DMS53 treated with DMSO at 0.1 percent for 48 hours (cell line): ENCODE measurements at regions not wholly inside any gene's neighbourhood (a gene's known extent, or its start where the extent isn't known, plus 50 kb on each side); places are given as distances from the start of the nearest gene placed in this dataset.

Source experiments
- DNase-seq: peaks from one replicate; lab custom pipeline; 2025; ENCODE audit not compliant: unreplicated experiment; lab: John Stamatoyannopoulos, UW

DNA sequence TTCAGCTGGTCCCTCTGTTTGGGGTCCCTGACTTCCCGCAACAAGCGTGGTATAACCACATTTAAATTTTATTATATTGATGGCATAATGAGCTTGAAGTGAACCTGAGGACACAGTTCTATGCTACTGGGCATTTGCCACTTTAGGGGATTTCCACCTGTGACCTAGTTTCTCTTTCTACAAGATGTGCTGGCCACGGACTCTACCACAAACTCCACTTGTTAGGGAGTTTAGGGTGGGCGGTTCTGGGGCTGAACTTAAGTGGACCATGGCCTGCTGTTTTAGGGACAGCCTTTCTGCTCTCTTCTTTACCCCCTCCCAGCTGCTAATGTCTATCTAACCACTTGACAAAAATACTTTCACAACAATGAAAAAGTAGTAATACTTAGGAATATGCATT, 1199.1 kb downstream of the SI start:
- no peak for DNase-seq

DNA sequence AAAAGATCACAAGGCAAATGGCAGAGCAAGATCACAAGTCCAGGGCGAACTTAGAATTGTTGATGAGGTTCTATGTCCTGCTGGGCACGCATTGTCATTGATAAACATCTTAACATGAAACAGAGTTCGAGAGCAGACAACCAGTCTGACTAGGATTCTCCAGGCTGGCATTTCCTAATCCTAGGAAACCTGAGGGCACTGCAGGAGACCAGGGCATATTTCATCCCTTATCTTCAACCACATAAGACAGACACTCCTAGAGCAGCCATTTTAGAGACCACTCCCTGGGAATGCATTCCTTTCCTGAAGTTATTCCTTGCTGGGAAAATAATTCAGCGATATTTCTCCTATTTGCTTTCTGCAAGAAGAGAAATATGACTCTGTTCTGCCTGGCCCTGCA, 1199.9 kb downstream of the SI start:
- no peak for DNase-seq

DNA sequence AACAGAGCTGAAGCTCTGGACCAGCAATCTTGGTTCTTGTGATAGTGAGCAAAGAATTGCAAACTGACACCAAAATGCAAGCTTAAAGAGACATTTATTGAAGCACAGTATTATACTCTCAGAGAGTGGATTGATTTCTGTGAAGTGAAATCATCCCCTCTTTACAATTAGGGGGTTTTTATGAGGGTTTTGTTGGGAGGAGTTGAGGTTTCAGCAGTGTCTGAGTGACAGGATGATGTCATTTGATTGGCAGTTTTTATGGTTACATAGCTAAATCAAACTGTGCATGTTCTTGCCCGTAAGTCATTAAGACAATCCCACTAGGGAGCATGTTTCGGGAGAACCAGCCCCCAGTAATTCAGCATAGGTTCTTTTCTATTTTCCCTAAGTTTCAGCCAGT, 1200.5 kb downstream of the SI start:
- no peak for DNase-seq

DNA sequence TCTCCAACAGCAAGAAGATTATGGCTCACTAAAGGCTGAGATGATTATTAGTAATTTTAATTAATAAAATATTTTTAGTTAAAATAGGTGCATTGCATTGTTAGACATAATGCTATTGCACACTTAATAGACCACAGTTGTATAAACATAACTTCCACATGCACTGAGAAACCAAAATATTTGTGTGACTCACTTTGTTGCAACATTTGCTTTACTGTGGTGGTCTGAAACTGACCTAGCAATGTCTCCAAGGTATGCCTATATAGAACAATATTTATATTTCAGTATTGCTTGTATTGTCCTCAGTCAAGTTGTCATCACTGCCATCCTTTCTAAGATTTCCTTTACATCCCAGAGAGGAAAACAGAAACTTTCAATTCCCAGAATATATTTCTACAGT, 1215.2 kb downstream of the SI start:
- DNase-seq: no peak

DNA sequence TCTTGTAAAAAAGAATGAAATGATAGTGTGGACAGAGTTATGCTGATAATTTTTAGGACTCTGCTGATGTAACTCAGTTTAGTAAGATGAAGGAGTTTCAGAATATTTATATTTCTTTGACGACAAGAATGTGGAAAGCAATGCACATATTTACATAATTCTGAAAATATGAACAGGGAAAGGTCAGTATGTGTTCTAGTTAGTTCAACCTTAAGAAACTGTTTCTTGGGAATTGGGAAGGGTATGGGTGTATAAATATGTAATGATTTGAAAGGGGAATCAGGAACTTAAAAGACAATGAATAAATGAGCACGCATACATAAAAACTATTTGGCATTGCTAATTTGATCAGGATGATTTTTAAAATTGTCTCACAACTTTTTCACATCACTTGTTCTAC, 1226.1 kb downstream of the SI start:
- no peak for DNase-seq

DNA sequence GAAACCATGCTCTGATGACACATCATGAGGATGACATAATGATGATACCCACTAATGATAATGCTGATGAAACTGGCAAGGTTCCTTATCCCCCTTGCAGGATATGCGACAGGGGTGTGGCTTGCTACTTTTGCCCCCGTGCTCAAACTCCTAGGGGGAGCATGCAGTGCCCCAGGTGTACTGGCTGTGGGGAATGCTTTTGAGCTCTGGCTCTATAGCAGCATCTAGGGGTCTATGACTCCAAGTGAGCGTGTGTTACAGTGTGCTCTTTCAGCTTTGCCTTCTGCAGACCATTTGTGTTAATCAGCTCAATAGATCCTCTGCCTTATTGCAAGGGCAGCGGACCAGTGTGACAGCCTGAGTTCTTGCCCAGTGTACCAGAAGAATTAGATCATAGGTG, 1239.5 kb downstream of the SI start:
- no peak for DNase-seq

DNA sequence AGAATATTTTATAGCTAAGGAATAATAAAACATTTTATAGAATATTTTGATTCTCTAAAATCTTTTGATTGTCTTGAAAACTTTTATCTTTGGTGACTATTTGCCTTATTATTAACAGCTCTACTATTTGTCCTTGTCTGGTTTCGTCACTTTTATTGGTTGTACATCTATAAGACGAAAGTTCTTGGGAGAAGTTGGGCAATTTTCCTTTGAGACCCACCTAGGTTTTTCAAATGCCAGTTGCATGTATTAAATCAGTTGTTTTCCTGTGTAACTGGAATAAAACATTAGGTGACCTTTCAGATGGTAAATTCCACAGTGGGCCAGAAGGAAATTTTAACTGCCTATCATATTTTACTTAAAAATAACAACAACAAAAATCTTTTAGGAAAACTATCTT, 1245.7 kb downstream of the SI start:
- DNase-seq: no peak

DNA sequence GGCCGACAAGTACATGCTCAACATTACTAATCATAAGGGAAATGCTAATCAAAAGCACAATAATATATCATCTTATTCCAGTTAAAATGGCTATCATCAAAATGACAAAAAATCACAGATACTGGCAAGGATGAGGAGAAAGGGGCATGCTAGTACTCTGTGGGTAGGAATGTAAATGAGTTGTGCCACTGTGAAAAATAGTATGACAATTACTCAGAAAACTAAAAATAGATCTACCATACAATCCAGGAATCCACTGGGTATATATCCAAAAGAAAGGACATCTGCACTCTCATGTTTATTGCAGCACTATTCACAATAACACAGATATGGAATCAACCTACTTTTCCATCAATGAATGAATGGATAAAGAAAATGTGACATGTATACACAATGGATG, 1256.5 kb downstream of the SI start:
- DNase-seq: no peak

DNA sequence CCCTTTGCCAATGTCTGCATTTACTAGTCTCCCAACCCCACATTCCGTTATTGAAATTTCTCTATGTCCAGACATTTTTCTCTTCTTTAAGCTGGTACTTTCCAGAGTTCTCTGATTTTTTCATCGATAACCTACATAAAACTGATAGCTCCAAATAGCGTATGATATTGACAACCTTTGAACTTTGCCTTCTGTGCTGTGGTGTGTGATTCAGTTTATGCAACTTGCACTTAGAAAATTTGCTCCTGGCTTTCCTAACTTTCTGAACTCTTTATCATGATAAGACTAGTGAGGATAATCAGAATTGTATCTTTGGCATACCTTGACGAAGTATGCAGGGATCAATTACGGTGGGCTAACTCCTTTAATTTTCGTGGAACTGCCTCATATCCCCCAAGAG, 1261.3 kb downstream of the SI start:
- no peak for DNase-seq

DNA sequence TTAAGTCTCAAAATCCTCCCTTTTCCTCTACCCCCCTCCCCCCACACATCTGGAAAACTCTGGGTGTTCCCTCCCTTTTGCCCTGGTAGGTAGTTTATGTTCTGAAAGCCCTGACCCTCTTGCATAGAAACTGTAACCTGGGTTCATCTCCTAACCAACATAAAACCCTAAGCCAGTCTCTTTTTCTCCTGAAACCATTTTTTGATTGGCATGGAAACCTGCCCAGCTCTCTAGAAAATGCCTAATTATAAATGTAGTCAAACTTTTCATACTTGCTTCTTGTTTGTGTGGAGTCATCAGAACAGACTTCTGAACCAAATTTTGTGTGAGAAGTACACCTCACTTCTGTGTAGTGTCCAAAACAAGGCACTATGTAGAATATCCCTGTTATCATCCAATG, 1264.4 kb downstream of the SI start:
- DNase-seq: no peak

DNA sequence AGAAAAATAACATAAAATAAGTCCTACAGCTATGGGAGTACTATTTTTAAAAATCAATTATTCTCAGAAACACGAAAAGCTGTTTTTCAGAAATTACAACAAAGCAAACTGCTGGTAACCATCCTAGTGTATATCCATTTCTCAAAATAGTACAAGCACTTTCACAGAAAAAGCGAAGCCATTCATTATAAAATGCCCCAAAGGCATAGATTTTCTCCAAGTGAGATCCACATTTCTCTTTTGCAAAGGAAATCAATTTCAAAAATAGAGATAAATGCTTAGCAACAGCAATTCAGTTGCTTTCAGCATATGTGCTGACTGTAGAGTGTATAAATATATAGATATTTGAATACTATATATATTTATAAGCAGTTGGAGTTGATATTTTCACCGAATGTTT, 1266.3 kb downstream of the SI start:
- no peak for DNase-seq

DNA sequence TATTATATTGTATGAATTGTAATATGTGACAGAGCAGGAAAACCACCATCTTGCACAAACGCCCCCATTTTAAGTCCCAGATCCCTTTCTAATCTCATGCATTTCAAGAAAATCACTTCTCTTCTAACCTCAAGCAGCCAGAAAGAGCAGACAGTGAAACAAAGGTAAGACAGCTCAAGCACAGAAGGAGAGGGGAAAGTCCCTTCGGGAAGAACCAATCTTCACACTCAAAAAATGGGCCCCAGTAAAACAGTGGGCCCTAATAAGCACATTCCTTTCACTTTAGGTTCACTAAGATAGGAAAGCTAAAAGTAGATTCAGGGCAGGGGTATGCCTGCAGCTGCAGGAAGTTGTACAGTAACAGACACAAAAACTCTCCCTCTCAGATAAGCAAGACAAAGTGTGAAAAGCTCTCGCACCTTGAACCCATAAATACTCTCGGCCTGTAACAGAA, 1268.7 kb downstream of the SI start:
- DNase-seq: no peak

DNA sequence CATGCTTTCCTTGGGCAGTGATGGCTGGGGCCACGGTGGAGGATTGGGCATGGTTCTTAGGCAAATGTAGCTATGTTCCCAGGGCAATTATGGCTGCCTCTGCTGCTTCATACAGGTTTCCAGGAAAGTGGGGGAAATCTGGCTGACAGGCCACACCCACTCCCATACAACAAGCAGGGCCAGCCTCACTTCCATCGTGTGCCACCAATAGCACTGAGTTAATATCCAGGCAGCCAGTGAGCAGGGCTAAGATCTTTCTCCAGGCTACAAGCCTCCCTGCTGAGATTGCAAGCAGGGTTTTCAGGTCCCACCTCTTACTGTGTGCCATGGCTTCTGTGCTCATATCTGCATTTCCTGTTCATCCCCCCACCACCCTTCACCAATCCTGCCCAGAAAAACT, 1291.9 kb downstream of the SI start:
- DNase-seq: no peak

DNA sequence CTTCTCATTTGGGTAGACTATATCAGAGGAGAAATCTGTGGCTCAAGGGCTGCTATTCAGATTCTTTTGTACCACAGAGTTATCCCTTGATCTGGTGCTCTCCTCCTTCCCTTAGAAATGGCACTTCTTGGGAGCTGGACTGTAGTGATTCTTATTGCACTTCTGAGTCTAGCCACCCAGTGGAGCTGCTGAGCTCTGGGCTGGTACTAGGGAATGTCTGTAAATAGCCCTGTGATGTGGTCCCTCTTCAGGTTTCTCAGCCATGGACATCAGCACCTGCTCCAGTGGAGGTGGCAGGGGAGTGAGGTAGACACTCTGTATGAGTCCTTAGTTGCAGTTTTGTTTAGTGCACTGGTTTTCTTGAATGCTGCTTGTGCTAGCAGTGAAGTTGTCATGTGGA, 1292.6 kb downstream of the SI start:
- DNase-seq: peak; percentile 44

DNA sequence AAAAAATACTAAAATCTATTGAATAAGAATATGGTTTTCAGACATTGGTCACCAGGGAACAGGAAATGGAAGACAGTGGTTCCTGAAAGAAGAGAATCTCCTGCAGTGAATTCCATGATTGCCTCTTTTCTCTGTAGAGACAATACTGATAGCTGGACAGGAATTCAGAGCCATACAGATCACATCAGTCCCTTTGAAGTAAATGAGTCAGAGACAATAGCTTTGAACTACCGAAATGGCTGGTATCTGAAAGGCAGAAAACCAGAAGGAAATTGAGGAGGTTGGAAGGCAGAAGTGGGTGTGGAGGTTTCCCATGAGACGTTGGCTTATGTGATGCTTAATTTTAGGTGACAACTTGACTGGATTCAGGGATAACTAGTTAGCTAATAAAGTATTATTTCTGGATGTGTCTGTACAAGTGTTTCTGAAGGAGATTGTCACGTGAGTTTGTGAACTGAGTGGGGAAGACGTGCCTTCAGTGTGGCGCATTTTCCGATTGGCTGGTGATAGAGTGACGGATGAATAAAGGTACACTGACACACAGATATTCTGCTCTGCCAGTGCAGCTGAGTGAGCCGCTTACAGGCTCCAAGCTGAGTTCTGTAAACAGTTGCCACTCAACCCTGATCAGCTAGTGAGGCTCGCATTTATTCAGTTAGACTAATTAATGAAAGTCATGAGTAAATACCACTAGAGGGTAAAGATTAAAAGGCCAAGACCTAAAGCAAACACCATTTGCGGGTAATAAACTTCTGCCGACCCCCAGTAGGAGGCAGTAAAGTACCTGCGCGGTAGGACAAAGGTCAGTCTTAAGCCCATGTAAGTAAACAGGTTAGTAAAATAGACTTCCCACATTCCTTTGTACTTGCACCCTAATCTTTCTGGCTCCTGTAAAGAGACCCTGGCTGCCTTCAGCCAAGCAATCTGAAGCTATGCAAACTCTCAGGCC, 1298.6 kb downstream of the SI start:
- DNase-seq: no peak

DNA sequence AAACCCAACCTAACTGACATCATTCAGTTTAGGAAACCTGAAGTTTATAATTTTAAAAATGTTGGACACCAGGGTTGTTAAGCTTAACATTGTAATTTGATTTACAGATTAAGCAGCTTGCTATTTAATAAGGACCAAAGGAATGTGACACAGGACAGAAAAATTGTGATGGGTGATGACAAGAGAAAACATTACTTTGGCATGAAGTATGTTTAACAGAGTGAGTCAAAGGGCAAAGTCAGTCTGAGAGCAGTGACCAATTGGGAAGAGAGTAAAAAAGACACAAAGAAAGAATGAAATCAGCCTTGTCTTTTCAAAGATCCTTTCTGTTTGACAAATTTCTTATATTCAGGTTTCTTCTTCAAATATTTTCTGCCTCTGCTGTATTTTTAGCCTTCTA, 1301.6 kb downstream of the SI start:
- no peak for DNase-seq

DNA sequence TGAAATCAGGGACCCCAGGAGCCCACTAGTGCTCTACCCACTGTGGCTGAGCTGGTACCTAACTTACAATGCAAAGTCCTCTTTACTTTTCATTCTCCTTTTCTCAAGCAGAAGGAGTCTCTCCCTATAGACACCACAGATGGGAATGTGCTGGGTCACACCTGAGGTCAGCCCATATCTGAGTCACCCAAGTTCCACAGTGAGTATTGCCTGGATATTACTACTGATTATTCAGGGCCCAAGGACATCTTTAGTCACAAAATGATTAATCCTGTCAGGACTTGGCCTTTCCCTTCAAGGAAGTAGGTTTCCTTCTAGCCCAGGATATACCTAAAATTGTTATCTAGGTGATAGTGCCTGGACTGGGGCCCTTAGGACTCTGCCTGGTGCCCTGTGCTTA, 1305.2 kb downstream of the SI start:
- DNase-seq: no peak

DNA sequence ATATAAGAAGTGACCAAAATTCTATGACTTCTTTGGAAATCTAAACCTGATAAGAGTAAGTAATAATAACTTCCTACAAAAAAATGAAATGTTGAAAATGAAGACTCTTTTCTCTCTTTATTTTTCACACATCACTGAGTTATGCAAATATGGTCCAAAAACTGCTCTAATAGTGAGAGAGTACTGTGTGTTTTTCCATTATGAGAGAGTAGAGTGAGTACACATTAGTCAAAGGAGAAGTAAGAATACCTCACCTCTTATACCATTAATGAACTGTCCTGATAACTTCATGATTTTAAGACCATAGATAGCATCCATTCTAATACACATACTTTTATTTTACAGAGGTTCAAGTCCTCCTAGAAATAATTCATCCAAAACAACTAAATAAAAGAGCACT, 1310.2 kb downstream of the SI start:
- DNase-seq: no peak

DNA sequence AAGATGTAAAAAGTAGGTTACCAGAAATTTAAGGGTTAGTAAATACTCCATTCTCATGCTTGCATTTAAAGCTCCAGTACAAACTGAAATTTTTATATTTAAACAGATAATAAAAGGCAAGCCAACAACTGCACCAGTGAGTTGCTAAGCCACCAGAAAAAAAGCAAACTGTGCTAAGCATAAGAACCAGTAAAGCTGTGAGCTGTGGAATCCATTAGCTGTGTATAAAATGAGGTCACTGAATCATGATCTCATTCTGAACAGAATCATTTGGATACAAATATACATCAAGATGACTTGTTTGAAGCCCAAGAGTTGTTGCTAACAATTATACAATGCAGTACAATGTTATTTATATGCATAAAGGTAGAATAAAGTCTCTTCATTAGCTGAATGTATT, 1312.2 kb downstream of the SI start:
- no peak for DNase-seq

DNA sequence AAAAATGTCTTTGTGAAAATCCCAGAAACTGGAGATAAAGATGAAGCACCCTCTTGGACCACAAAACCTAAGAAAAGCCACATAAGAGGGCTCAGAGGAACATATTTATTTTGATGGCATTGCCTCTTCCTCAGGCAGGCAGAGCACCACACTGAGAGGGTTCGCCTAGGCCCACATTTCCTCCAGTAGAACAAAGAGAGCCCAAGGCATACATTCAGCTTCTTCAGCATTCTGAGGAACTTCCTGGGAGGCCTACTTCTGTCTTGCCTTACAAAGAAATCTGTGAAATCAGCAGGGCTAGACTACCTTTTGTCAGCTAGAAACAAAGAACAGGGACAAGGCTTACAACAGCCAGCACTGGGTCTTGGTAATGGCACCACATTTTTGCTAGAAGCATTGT, 1325.3 kb downstream of the SI start:
- no peak for DNase-seq

DNA sequence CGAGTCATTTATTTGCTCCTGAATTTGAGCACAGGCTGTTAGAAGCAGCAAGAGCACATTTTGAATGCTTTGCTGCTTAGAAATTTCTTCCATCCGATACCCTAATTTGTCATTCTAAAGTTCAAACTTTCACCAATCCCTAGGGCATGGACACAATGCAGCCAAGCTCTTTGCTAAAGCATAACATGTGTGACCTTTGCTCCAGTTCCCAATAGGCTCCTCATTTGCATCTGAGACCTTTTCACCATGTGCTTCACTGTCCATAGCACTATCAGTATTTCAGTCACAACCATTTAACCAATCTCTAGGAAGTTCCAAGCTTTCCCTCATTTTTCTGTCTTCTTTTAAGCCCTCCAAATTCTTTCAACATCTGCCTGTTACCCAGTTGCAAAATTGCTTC, 1333.1 kb downstream of the SI start:
- no peak for DNase-seq

DNA sequence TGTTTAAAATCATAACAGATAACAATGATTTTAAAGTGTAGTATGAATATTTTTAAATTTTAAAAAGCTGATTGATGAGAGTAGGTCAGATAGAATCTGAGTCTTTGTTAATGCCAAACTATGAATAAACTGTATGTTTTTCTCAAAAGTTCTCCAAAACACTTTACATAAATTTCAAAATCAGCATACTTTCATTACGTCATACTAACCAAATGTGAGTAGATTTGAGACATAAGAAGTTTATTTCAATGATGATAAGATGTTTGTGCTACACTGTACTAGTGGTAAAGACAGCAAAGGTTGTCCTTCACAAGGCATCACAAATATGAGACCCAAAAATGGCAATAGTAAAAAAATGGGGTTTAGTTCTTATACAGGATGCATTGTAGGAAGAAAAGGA, 1342.9 kb downstream of the SI start:
- no peak for DNase-seq

DNA sequence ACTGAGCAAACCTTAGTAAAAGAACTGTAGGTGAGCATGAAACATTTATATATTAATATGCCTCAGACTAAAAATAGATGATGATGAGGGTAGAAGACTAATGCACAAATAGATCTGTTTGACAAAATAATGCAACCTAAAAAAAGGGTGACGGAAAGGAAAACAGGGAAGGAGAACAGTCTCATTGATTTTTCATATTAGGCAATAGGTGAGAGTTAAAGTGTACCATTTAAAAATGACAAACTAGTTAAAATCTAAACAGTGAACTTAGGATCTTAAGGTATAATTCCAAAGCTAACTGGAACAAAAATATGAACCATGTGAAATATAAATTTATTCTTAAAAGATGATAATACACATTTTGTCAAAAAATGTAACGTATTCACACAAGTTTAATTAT, 1347.6 kb downstream of the SI start:
- DNase-seq: no peak
